Gastroesophageal sphincter (tissue), 4 donors: ENCODE measurements at regions not wholly inside any gene's neighbourhood (a gene's known extent, or its start where the extent isn't known, plus 50 kb on each side); places are given as distances from the start of the nearest gene placed in this dataset.
A peak's percentile ranks its signal among the peaks of the same experiment; 100 is the strongest.

ENCODE experiments used
- ATAC-seq: fragments of 150-250 bp; one replicate; pipeline ENCODE4 v1.9.1; 2016; ENCODE audit warnings: mild to moderate bottlenecking, moderate library complexity
- H3K27ac ChIP-seq, 4 donors: fragments of 200-600 bp; sonication (generic) in 3 of 4; 1 replicate in 3 of 4; 2 replicates in 1 of 4; pipeline ENCODE4 v1.5.1; 2016 to 2019
- H3K27me3 ChIP-seq: fragments of 200-600 bp; sonication (generic); one replicate; pipeline ENCODE4 v1.5.1; 2019
- H3K36me3 ChIP-seq, 2 donors: fragments of 200-600 bp; sonication (generic); one replicate each; pipeline ENCODE4 v1.5.1; 2019; ENCODE audit warnings: control low read depth in 1 of 2
- H3K4me1 ChIP-seq, 3 donors: fragments of 200-600 bp; sonication (generic); 1 replicate in 2 of 3; 2 replicates in 1 of 3; pipeline ENCODE4 v1.5.1; 2016 to 2019; ENCODE audit warnings: control low read depth in 2 of 3
- H3K4me3 ChIP-seq, 2 donors: fragments of 200-600 bp; sonication (generic); one replicate each; pipeline ENCODE4 v1.5.1; 2019; ENCODE audit warnings: mild to moderate bottlenecking in 1 of 2, moderate library complexity in 1 of 2
- H3K9me3 ChIP-seq, 3 donors: fragments of 200-600 bp; sonication (generic); one replicate each; pipeline ENCODE4 v1.5.1; 2017 to 2019; ENCODE audit warnings: control low read depth in 2 of 3
- CTCF ChIP-seq, 4 experiments: fragments of 200-600 bp in 2 of 4; fragments of 450-650 bp in 2 of 4; sonication (generic) in 1 of 4; IDR thresholded peaks; one replicate each; pipeline ENCODE4 v1.5.1; 2017 to 2019; ENCODE audit warnings: antibody characterized with exemption in 4 of 4, mild to moderate bottlenecking in 2 of 4, moderate library complexity in 2 of 4
- EP300 ChIP-seq: sonication (generic); formaldehyde crosslinking; IDR thresholded peaks from one replicate; pipeline ENCODE4 v1.6.1; 2017; ENCODE audit warnings: antibody characterized with exemption, mild to moderate bottlenecking
- POLR2A ChIP-seq, 2 donors: fragments of 450-650 bp; IDR thresholded peaks; one replicate each; pipeline ENCODE4 v1.6.1; 2017; ENCODE audit warnings: antibody characterized with exemption in 2 of 2, mild to moderate bottlenecking in 2 of 2, moderate library complexity in 1 of 2
- POLR2AphosphoS5 ChIP-seq: sonication (generic); formaldehyde crosslinking; IDR thresholded peaks from one replicate; pipeline ENCODE4 v1.6.1; 2017; ENCODE audit warnings: antibody characterized with exemption
- WGBS, 2 donors: methylation state at CpG; one replicate each; pipeline ENCODE4 v1.1.5; 2018; ENCODE audit warnings: low coverage in 1 of 2; 5-methylcytosine and 5-hydroxymethylcytosine counted together

DNA sequence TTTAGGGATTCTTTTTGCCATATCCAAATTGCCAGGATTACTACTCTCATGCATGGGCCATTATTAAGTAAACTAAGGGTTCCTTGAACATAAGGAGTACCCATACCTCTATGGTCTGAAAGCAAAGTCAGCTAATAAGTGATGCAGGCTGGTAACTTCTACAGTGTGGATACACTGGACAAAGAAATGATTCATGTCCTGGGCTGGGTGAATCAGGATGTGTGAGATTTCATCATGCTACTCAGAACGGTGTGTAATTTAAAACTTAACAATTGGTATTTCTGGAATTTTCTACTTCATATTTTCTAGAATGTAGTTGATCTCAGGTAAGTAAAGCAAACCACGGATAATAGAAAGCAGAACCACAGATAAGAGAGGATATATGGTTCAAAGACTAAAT is 428.8 kb downstream of the CHSY3 start:
- Histone ChIP-seq H3K4me1 (no peaks in the 10 kb centered on the region), H3K36me3 (no peaks in the 10 kb centered on the region), H3K9me3 (no peaks in the 10 kb centered on the region), H3K27me3 (no peaks in the 10 kb centered on the region), H3K4me3 (no peak overlapping the region), H3K27ac (no peak overlapping the region)
- TF ChIP-seq CTCF (IDR thresholded peaks at IDR 0.05) = no peak
- TF ChIP-seq POLR2A (IDR thresholded peaks at IDR 0.05) = no peak
- TF ChIP-seq EP300 = no peak
- no peak for TF ChIP-seq POLR2AphosphoS5
- WGBS, 2 donors = 72 to 85% methylated on average over 2 of the region's 2 CpGs
- ATAC-seq = no peak

DNA sequence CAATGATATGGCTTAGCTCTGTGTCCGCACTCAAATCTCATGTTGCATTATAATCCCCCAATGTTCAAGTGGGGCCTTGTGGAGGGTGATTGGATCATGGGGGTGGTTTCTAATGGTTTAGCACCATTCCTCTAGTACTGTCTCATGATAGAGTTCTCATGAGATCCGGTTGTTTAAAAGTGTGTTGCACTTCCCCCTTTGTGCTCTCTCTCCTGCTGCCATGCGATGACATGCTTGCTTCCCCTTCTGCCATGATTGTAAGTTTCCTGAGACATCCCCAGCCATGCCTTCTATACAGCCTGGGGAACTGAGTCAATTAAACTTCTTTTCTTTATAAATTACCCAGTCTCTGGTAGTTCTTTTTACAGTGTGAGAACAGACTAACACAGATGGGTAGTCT is 427.1 kb downstream of the CHSY3 start:
- no peak for ATAC-seq
- H3K9me3 ChIP-seq = no peaks in the 10 kb centered on the region
- H3K27me3 ChIP-seq = no peaks in the 10 kb centered on the region
- TF ChIP-seq POLR2A (IDR thresholded peaks at IDR 0.05) (no peak), EP300 (no peak), CTCF (IDR thresholded peaks at IDR 0.05) (no peak), POLR2AphosphoS5 (no peak)
- no peak overlapping the region for H3K4me3 ChIP-seq
- H3K4me1 ChIP-seq = no peaks in the 10 kb centered on the region
- 94% methylated on average over 3 of the region's 3 CpGs for WGBS, 2 donors
- no peak overlapping the region for H3K27ac ChIP-seq
- H3K36me3 ChIP-seq = no peaks in the 10 kb centered on the region

DNA sequence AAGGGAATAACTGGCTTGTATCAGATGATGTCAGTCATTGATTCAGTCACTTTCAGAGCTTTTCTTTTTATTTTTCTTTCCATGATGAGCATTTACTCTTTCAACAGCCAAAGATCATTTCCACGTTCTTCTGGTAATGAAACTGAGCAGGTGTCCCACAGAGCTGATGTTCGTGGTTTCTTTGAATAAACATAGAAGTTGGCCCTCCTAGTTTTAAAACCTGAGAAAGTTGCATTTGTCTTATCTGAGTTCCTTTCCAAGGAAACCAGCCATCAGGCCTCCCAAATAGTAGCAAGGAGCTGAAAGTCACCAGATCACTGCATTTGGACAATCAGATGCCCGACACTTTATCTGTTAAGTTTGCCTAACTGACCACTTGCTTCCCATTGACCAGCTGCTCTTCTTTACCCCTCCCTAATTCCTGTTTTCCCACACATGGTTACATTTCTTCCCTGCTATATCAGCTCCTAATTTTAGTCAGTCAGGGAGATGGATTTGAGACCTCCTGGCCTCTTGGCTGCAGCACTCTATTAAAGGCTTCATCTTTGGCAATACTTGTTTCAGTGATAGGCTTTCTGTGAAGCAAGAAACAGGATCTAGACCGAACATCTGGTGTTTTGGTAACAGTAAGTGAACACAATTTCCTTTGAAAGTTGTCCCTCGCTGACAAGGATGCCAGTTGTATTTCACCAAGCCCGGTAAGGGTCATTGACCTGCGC is 420.8 kb downstream of the CHSY3 start:
- 69 to 84% methylated on average over 6 to 7 of the region's 7 CpGs for WGBS, 2 donors

GRCh38 chr5:130323804-130324454 is 419.7 kb downstream of the CHSY3 start:
- Histone ChIP-seq H3K27ac (no peak overlapping the region), H3K9me3 (no peaks in the 10 kb centered on the region), H3K4me3 (no peak overlapping the region), H3K27me3 (no peaks in the 10 kb centered on the region), H3K36me3 (no peaks in the 10 kb centered on the region), H3K4me1 (no peaks in the 10 kb centered on the region)
- TF ChIP-seq CTCF (IDR thresholded peaks at IDR 0.05) = no peak
- TF ChIP-seq POLR2A (IDR thresholded peaks at IDR 0.05) = no peak
- no peak for TF ChIP-seq POLR2AphosphoS5
- peak; percentile 25 for ATAC-seq
- 19 to 40% methylated on average over 1 to 3 of the region's 3 CpGs for WGBS, 2 donors

More for the DNA sequence above, 420.8 kb downstream of the CHSY3 start:
- ATAC-seq = no peak
- no peak overlapping the region for H3K4me3 ChIP-seq
- TF ChIP-seq POLR2A (IDR thresholded peaks at IDR 0.05) (no peak), POLR2AphosphoS5 (no peak), EP300 (no peak), CTCF (IDR thresholded peaks at IDR 0.05) (no peak)
- no peak overlapping the region for H3K27ac ChIP-seq
- H3K9me3 ChIP-seq = no peaks in the 10 kb centered on the region
- H3K27me3 ChIP-seq = no peaks in the 10 kb centered on the region
- H3K4me1 ChIP-seq = no peaks in the 10 kb centered on the region
- H3K36me3 ChIP-seq = no peaks in the 10 kb centered on the region

DNA sequence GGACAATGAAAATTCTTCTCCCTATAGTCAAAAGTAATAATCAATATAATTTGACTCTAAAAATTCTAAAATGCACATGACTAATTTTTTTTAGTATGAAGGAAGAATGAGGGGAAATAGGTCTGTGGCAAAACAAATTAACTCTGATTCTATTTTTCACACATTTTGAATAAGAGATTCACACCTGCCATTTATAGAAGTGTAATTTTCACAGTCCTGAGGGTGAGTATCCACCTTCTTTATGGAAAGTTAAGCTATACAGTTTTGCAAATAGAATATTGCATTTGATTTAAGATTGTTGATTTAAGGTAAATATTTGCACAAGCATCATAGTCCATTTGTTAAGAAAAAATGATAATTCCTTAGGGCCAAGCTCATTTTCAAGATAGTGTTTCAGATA is 417.7 kb downstream of the CHSY3 start:
- Histone ChIP-seq H3K36me3 (no peaks in the 10 kb centered on the region), H3K9me3 (no peaks in the 10 kb centered on the region), H3K27me3 (no peaks in the 10 kb centered on the region), H3K27ac (no peak overlapping the region), H3K4me1 (no peaks in the 10 kb centered on the region), H3K4me3 (no peak overlapping the region)
- ATAC-seq = no peak
- TF ChIP-seq POLR2A (IDR thresholded peaks at IDR 0.05) = no peak
- TF ChIP-seq CTCF (IDR thresholded peaks at IDR 0.05) = no peak
- TF ChIP-seq POLR2AphosphoS5 = no peak
- no peak for TF ChIP-seq EP300
